ENCODE measurements at regions not wholly inside any gene's neighbourhood (a gene's known extent, or its start where the extent isn't known, plus 50 kb on each side); places are given as distances from the start of the nearest gene placed in this dataset.
"Not testable (repeated sequence)": the region's sequence is repeated elsewhere in the genome, so short reads cannot be mapped to it uniquely, and the experiment has no call there.

- TF ChIP-seq, protein P1, sequence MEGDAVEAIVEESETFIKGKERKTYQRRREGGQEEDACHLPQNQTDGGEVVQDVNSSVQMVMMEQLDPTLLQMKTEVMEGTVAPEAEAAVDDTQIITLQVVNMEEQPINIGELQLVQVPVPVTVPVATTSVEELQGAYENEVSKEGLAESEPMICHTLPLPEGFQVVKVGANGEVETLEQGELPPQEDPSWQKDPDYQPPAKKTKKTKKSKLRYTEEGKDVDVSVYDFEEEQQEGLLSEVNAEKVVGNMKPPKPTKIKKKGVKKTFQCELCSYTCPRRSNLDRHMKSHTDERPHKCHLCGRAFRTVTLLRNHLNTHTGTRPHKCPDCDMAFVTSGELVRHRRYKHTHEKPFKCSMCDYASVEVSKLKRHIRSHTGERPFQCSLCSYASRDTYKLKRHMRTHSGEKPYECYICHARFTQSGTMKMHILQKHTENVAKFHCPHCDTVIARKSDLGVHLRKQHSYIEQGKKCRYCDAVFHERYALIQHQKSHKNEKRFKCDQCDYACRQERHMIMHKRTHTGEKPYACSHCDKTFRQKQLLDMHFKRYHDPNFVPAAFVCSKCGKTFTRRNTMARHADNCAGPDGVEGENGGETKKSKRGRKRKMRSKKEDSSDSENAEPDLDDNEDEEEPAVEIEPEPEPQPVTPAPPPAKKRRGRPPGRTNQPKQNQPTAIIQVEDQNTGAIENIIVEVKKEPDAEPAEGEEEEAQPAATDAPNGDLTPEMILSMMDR (IDR thresholded peaks at IDR 0.05; ENCODE audit: unreplicated experiment in 3 of 3), result no peak
- no peaks in the 10 kb centered on the region for H3K9me3 Mint-ChIP-seq
- H3K4me3 Mint-ChIP-seq, result no peak overlapping the region
- H3K27ac Mint-ChIP-seq, result no peak overlapping the region
- H3K27me3 Mint-ChIP-seq (ENCODE audit: low read depth), result no peaks in the 10 kb centered on the region
- peaks cover 21% of the 10 kb centered on the region for H3K4me1 Mint-ChIP-seq
- no peaks in the 10 kb centered on the region for H3K36me3 Mint-ChIP-seq (ENCODE audit: low read depth)
Measured at GRCh38 chr2:7375901-7376300, 458.7 kb downstream of the RNF144A start.

GRCh38 chr2:7377916-7378569, 460.8 kb downstream of the RNF144A start:
- peaks cover 5% of the 10 kb centered on the region for H3K27me3 Mint-ChIP-seq (ENCODE audit: low read depth)
- TF ChIP-seq, protein P1 (IDR thresholded peaks at IDR 0.05; ENCODE audit: unreplicated experiment in 3 of 3), result peak in 2 of 3 experiments; percentile 17 to 19
- no peaks in the 10 kb centered on the region for H3K36me3 Mint-ChIP-seq (ENCODE audit: low read depth)
- no peaks in the 10 kb centered on the region for H3K9me3 Mint-ChIP-seq
- peaks cover 21% of the 10 kb centered on the region for H3K4me1 Mint-ChIP-seq
- peak overlapping the region in 2 of 3 experiments; percentile 45 to 51 for H3K27ac Mint-ChIP-seq
- H3K4me3 Mint-ChIP-seq, result no peak overlapping the region

- H3K9me3 Mint-ChIP-seq, result no peaks in the 10 kb centered on the region
Measured at GRCh38 chr2:7378591-7378990, 461.4 kb downstream of the RNF144A start.

GRCh38 chr2:7379799-7380198, 462.6 kb downstream of the RNF144A start:
- peaks cover 21% of the 10 kb centered on the region for H3K4me1 Mint-ChIP-seq
- no peak overlapping the region for H3K4me3 Mint-ChIP-seq
- H3K9me3 Mint-ChIP-seq, result no peaks in the 10 kb centered on the region
- H3K27me3 Mint-ChIP-seq (ENCODE audit: low read depth), result peaks cover 5% of the 10 kb centered on the region
- TF ChIP-seq, protein P1 (IDR thresholded peaks at IDR 0.05; ENCODE audit: unreplicated experiment in 3 of 3), result no peak
- H3K36me3 Mint-ChIP-seq (ENCODE audit: low read depth), result no peaks in the 10 kb centered on the region
- H3K27ac Mint-ChIP-seq, result no peak overlapping the region

More at GRCh38 chr2:7378591-7378990, 461.4 kb downstream of the RNF144A start:
- Mint-ChIP-seq H3K4me1 (peaks cover 21% of the 10 kb centered on the region), H3K36me3 (ENCODE audit: low read depth) (no peaks in the 10 kb centered on the region), H3K27ac (no peak overlapping the region), H3K27me3 (ENCODE audit: low read depth) (peaks cover 5% of the 10 kb centered on the region), H3K4me3 (no peak overlapping the region)
- TF ChIP-seq, protein P1 (IDR thresholded peaks at IDR 0.05; ENCODE audit: unreplicated experiment in 3 of 3), result no peak

- Mint-ChIP-seq H3K4me3 (no peak overlapping the region), H3K9me3 (no peaks in the 10 kb centered on the region), H3K27me3 (ENCODE audit: low read depth) (peaks cover 11% of the 10 kb centered on the region), H3K27ac (no peak overlapping the region), H3K36me3 (ENCODE audit: low read depth) (no peaks in the 10 kb centered on the region), H3K4me1 (no peaks in the 10 kb centered on the region)
- TF ChIP-seq, protein P1 (IDR thresholded peaks at IDR 0.05; ENCODE audit: unreplicated experiment in 3 of 3), result no peak
Measured at GRCh38 chr2:7384773-7385349, 467.6 kb downstream of the RNF144A start.

GRCh38 chr2:7390311-7390710, 473.1 kb downstream of the RNF144A start:
- not testable (repeated sequence) for H3K27me3 Mint-ChIP-seq (ENCODE audit: low read depth); H3K4me1 Mint-ChIP-seq; H3K27ac Mint-ChIP-seq; H3K4me3 Mint-ChIP-seq; H3K9me3 Mint-ChIP-seq; H3K36me3 Mint-ChIP-seq (ENCODE audit: low read depth)

All from nephron (organoid).